GM21737 (cell line): ENCODE measurements at regions not wholly inside any gene's neighbourhood (a gene's known extent, or its start where the extent isn't known, plus 50 kb on each side); places are given as distances from the start of the nearest gene placed in this dataset.
"Not testable (repeated sequence)": the region's sequence is repeated elsewhere in the genome, so short reads cannot be mapped to it uniquely, and the experiment has no call there.

Experiments used
- ATAC-seq: cut with Tn5 transposase; IDR thresholded peaks from one replicate; pipeline ENCODE4 v1.9.1; 2021; ENCODE audit warnings: mild to moderate bottlenecking, moderate library complexity; ENCODE audit not compliant: unreplicated experiment

- ATAC-seq = no peak
Observed at GRCh38 chr14:106518054-106518943, 991.9 kb downstream of the TMEM121 start.

GRCh38 chr14:106522118-106522517, 995.7 kb downstream of the TMEM121 start:
- ATAC-seq = not testable (repeated sequence)

- ATAC-seq = no peak
Observed at GRCh38 chr14:106522990-106523389, 996.6 kb downstream of the TMEM121 start.

GRCh38 chr14:106528717-106529116, 1002.3 kb downstream of the TMEM121 start:
- no peak for ATAC-seq

- no peak for ATAC-seq
Observed at GRCh38 chr14:106530031-106530422, 1003.6 kb downstream of the TMEM121 start.

GRCh38 chr14:106530423-106531107, 1004.2 kb downstream of the TMEM121 start:
- peak; percentile 84 for ATAC-seq

- ATAC-seq = not testable (repeated sequence)
Observed at GRCh38 chr14:106537597-106537996, 1011.2 kb downstream of the TMEM121 start.

- ATAC-seq = no peak
Observed at GRCh38 chr14:106538201-106538600, 1011.8 kb downstream of the TMEM121 start.

- ATAC-seq = no peak
Observed at GRCh38 chr14:106547735-106548434, 1021.5 kb downstream of the TMEM121 start.

- no peak for ATAC-seq
Observed at GRCh38 chr14:106549064-106549463, 1022.7 kb downstream of the TMEM121 start.

GRCh38 chr14:106551265-106551664, 1024.9 kb downstream of the TMEM121 start:
- ATAC-seq = no peak

GRCh38 chr14:106556211-106556610, 1029.8 kb downstream of the TMEM121 start:
- not testable (repeated sequence) for ATAC-seq

GRCh38 chr14:106556665-106557289, 1030.4 kb downstream of the TMEM121 start:
- ATAC-seq = no peak

- ATAC-seq = no peak
Observed at GRCh38 chr14:106562451-106562850, 1036.1 kb downstream of the TMEM121 start.

GRCh38 chr14:106564058-106564643, 1037.8 kb downstream of the TMEM121 start:
- no peak for ATAC-seq

GRCh38 chr14:106578481-106578880, 1052.1 kb downstream of the TMEM121 start:
- ATAC-seq = no peak

- no peak for ATAC-seq
Observed at GRCh38 chr14:106579084-106579483, 1052.7 kb downstream of the TMEM121 start.

- ATAC-seq = no peak
Observed at GRCh38 chr14:106585692-106586091, 1059.3 kb downstream of the TMEM121 start.

GRCh38 chr14:106586098-106586704, 1059.8 kb downstream of the TMEM121 start:
- peak; percentile 67 for ATAC-seq

- ATAC-seq = not testable (repeated sequence)
Observed at GRCh38 chr14:106591539-106591938, 1065.2 kb downstream of the TMEM121 start.
